Limb (tissue), 2 donors: ENCODE measurements at regions not wholly inside any gene's neighbourhood (a gene's known extent, or its start where the extent isn't known, plus 50 kb on each side); places are given as distances from the start of the nearest gene placed in this dataset.
"Not testable (repeated sequence)": the region's sequence is repeated elsewhere in the genome, so short reads cannot be mapped to it uniquely, and the experiment has no call there.

Experiments
- DNase-seq, 2 donors: peaks; one replicate each; pipeline ENCODE4 v3.0.0-alpha.2; 2016; ENCODE audit errors: extremely low spot score in 2 of 2

- no peak for DNase-seq
Observed at GRCh38 chr12:46627686-46628085, 198.1 kb downstream of the SLC38A4 start.

- DNase-seq, result not testable (repeated sequence)
Observed at GRCh38 chr12:46619474-46619873, 206.3 kb downstream of the SLC38A4 start.

- not testable (repeated sequence) for DNase-seq
Observed at GRCh38 chr12:46617737-46618136, 208.1 kb downstream of the SLC38A4 start.

- no peak for DNase-seq
Observed at GRCh38 chr12:46617167-46617566, 208.6 kb downstream of the SLC38A4 start.

GRCh38 chr12:46610754-46611153, 215.0 kb downstream of the SLC38A4 start:
- DNase-seq, result no peak

GRCh38 chr12:46609674-46610073, 216.1 kb downstream of the SLC38A4 start:
- no peak for DNase-seq

- DNase-seq, result no peak
Observed at GRCh38 chr12:46609273-46609623, 216.5 kb downstream of the SLC38A4 start.

GRCh38 chr12:46608431-46609272, 217.1 kb downstream of the SLC38A4 start:
- DNase-seq, result peak in 1 of 2 donors; percentile 30

- no peak for DNase-seq
Observed at GRCh38 chr12:46604684-46605083, 221.1 kb downstream of the SLC38A4 start.

- DNase-seq, result no peak
Observed at GRCh38 chr12:46603776-46604456, 221.9 kb downstream of the SLC38A4 start.

- DNase-seq, result no peak
Observed at GRCh38 chr12:46602474-46602873, 223.3 kb downstream of the SLC38A4 start.

GRCh38 chr12:46590991-46591703, 218.6 kb upstream of the SLC38A2 start:
- DNase-seq, result no peak

- no peak for DNase-seq
Observed at GRCh38 chr12:46585854-46586621, 213.5 kb upstream of the SLC38A2 start.

GRCh38 chr12:46584098-46584497, 211.5 kb upstream of the SLC38A2 start:
- DNase-seq, result not testable (repeated sequence)

- not testable (repeated sequence) for DNase-seq
Observed at GRCh38 chr12:46581990-46582389, 209.4 kb upstream of the SLC38A2 start.

- no peak for DNase-seq
Observed at GRCh38 chr12:46580445-46580844, 207.9 kb upstream of the SLC38A2 start.

GRCh38 chr12:46579474-46579873, 206.9 kb upstream of the SLC38A2 start:
- no peak for DNase-seq

- no peak for DNase-seq
Observed at GRCh38 chr12:46578190-46578982, 205.8 kb upstream of the SLC38A2 start.

GRCh38 chr12:46577063-46577776, 204.6 kb upstream of the SLC38A2 start:
- no peak for DNase-seq

- DNase-seq, result no peak
Observed at GRCh38 chr12:46574847-46575246, 202.3 kb upstream of the SLC38A2 start.
